GM19035 (cell line): ENCODE measurements at regions not wholly inside any gene's neighbourhood (a gene's known extent, or its start where the extent isn't known, plus 50 kb on each side); places are given as distances from the start of the nearest gene placed in this dataset.
"Not testable (repeated sequence)": the region's sequence is repeated elsewhere in the genome, so short reads cannot be mapped to it uniquely, and the experiment has no call there.

Experiments
- ATAC-seq: cut with Tn5 transposase; IDR thresholded peaks from one replicate; pipeline ENCODE4 v1.9.1; 2021; ENCODE audit not compliant: unreplicated experiment

DNA sequence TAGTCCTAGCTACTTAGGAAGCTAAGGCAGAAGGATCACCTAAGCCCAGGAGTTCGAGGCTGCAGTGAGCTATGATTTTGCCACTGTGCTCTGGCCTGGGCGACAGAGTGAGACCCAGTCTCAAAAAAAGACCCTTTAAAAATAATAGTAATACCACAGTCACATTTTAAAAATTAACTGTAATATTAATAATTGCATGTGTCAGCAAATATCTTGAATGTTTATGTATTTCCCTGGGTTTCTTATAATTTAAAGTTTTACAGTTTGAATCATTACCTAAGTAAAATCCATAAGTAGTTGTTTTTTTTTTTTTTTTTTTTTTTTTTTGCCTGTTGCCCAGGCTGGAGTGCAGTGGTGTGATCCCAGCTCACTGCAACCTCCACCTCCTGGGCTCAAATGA lies 69.2 kb downstream of the LYZL2 start:
- ATAC-seq: no peak

DNA sequence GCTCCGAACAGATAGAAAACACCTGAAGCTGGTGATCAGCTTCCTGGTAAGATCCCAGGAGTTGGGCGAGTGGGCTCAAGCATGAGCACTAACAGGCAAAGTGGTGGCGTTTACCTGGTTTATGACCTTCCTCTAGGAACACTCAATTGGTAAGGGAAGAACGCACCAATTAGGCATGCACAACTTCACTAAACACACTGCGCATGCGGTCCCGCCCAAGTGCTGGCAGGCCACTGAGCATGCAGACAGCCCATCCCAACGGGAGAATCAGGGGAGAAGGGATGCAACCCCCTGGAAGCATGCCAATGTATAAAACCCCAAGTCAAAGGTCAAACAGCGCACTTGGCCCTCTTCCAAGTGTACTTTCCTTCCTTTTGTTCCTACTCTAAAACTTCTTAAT lies 70.4 kb downstream of the LYZL2 start:
- no peak for ATAC-seq

DNA sequence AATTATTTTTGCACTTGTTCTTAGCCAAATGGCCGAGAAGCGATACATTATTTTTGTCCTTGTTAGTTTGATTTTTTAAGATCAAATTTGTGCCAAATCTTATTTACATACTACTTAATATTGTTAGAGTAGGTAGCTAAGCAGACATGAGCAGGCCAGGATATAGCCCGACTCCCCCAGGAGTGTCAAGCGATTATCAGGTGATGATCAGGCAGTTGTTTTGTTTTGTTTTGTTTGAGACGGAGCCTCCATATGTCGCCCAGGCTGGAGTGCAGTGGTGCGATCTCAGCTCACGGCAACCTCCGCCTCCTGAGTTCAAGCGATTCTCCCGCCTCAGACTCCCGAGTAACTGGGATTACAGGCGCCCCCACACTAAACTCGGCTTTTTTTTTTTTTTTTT lies 71.1 kb downstream of the LYZL2 start:
- ATAC-seq: no peak

DNA sequence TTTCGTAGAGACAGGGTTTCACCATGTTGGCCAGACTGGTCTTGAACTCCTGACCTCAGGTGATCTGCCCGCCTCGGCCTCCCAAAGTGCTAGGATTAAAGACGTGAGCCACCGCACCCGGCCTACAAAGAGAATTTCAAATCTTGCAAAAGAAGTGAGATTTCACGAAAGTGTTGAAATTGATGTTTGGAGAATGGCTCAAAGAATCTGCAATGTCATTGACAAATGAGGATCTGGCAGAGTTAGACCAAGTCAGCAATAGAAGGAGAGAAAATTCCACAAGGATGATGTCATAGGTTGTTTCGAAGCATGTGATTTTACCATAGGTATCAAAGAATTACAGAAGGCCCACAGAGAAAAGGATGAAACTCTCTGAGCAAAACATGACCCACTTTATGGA lies 71.7 kb downstream of the LYZL2 start:
- no peak for ATAC-seq

DNA sequence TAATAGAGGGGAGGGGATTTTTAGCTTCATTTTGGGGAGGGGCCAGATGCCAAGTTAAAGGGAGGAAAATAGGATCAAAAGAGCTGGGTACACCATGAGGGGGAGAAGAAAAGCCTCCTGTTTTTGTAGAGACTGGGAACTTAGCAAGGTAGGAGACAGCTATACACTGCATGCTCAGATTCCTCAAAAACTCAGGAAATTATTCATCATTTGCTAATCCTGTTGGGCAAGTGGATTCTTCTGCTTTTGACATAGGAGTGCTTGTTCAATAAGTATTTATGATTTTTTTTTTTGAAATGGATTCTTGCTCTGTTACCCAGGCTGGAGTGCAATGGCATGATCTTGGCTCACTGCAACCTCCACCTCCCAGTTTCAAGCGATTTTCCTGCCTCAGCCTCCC lies 73.4 kb downstream of the LYZL2 start:
- no peak for ATAC-seq

DNA sequence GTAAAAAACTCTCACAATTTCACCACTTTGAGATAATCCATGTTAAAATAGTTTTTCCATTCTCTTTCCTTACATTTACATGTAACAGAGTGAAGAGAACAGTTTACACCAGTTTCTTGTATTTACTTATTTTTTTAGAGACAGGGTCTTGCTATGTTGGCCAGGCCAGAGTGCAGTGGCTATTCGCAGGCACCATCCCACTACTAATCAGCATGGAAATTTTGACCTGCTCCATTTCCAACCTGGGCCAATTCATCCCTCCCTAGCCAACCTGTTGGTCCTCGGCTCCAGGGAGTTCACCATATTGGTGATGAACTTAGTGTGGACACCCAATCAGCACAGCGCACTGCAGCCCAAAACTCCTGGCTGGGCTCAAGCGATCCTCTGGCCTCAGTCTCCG lies 74.1 kb downstream of the LYZL2 start:
- no peak for ATAC-seq

DNA sequence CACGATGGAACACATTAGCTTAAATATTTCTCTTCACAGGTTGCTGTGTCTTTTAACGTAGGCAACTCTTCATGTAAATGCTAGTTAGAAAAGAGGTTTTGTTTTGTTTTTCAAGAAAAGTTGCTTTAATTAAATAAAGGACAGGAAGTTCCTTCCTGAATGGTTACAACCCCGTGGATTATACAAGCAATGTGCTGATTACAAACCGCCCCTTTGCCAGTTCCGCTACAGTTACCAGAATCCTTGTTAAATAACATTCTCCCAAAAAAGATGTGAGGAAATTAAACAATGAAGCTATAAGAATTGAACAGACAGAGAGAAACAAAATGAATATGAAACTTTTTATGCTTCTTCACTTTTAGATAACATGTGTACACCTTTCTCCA lies 75.1 kb downstream of the LYZL2 start:
- no peak for ATAC-seq

DNA sequence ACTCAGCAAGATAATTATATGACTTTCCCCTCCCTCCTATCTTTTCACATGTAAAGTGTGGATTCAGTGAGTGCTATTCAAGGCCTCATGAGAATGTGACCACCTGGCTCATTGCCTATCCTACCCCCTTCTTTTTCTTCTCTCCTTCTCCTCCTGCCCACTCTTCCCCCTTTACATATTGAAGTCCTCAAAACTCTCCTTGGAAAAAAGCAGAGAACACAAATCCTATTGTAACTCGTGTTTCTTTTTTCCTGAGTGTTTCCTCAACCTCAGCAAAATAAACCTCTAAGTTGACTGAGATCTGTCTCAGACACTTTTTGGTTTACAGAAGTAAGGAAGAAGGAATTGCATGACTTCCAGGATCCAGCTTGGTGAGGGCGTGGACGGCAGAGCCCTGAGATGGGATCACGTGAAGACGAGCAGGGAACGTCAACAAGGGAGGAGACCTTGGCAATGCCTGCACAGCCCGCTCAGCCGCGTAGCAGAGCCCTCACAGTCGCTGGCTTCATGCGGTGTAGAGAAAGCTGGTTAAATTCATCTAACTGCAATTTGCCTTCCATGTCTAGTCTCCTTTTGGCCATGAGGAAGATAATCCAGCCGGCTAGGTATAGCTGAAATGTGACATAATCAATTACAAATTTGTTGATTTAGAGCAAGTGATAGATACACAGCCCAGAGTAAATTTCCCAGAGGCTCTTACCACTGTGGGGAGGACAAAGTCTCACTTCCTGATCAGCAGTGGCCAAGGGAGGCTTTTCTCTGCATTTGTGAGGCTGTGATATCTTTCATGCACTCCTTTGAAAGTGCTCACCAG lies 75.7 kb downstream of the LYZL2 start:
- ATAC-seq: no peak

DNA sequence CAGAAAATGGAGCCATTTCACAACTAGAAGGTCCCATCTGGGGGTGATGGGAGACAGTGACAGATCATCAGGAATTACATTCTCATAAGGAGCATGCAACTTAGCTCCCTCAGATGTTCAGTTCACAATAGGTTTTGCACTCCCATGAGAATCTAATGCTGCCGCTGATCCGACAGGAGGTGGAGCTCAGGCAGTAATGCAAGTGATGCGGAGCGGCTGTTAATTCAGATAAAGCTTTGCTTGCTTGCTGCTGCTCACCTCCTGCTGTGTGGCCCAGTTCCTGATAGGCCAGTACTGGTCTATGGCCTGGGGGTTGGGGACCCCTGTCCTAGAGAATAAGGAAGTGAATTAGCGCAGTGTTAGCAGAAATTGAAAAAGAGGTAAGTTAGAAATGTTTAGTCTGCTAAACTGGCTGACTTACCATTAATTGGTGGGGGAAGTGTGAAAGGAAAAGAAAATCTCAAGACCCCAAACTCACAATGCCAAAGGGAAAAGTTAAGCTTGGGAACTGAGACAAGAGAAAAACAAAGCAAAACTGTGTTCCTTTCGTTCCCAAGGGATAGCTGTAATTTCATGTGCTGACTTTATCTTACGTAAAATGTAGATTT lies 76.4 kb downstream of the LYZL2 start:
- no peak for ATAC-seq

DNA sequence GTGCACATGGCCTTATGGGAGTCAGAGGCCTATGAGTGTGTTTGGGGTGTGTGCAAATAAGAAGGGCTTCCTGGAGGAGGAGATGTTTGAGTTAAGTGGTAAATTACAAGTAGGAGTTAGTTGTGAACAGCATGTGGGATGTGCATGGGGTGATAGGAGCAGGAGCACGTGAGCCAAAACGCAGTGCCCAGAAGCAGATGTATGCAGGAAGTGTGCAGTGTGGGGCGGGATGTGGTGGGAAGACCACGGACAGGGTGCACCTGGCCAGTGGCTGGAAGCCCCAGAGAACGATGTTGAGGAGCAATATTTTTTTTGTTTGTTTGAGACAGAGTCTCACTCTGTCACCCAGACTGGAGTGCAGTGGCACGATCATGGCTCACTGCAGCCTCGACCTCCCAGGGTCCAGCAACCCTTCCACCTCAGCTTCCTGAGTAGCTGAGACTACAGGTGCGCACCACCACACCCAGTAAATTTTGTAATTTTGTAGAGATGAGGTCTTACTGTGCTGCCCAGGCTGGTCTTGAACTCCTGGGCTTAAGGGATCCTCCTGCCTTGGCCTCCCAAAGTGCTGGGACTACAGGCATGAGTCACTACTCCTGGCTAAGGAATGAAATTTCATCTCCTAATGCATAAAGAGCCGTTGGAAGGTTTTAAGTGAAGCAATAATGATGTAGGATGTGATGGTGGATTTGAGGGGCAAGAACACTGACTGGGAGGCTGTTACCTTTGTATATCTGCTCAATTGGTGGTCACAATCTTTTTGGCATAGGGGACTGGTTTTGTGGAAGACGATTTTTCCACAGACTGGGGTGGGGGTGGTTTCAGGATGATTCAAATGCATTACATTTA lies 78.4 kb downstream of the LYZL2 start:
- no peak for ATAC-seq

DNA sequence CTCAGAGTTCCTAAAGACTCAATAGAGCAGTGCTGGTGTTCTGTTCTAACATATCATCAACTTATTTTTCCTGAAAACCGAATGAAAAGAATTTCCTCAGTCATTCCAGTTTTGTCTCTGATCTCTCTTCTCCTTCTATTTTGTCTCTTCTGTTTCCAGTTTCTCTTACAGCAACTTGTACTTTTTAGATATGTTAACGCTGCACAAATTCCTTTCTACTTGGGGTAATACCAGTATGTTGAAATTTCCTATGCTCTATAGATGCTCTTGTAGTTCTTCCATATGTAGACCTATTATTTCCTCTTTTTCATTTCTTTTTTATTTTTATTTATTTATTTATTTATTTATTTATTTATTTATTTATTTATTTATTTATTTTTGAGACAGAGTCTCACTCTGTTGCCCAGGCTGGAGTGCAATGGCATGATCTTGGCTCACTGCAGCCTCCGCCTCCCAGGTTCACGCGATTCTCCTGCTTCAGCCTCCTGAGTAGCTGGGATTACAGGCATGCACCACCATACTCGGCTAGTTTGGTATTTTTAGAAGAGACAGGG lies 80.3 kb downstream of the LYZL2 start:
- ATAC-seq: not testable (repeated sequence)

DNA sequence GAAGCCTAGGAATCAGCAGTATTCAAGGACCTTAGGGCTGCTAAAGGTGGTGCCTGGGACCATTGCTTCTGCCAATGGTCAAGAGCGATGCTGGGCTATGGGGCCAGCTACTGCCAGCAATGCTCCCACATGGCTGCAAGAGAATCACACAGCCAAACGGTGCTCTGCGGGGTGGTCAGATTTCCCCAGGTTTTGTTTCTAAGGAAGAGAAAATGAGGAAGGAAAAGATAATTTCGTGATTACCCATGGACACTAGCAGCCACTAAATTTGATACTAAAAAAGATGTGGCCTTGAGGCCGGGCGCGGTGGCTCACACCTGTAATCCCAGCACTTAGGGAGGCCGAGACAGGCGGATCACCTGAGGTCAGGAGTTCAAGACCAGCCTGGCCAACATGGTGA lies 83.0 kb downstream of the LYZL2 start:
- ATAC-seq: no peak

DNA sequence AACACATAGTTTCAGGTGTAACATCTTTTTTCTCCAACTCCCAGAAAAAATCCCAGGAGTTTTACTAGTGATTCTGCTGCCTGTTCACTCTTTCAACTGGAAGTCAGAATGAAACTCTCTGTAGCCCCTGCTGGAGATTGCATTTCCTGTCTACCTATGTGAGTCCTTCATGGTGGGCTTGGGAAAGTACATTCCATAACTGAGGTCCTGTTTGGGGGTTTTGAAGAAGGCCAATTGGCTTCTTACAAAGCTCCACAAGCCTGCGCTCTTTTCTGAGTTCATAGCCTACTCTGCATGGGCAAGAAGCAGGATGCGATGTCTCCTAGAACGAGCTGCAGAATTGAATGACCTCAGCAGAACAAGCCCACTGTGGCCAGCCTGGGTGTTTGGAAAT lies 86.7 kb downstream of the LYZL2 start:
- no peak for ATAC-seq

DNA sequence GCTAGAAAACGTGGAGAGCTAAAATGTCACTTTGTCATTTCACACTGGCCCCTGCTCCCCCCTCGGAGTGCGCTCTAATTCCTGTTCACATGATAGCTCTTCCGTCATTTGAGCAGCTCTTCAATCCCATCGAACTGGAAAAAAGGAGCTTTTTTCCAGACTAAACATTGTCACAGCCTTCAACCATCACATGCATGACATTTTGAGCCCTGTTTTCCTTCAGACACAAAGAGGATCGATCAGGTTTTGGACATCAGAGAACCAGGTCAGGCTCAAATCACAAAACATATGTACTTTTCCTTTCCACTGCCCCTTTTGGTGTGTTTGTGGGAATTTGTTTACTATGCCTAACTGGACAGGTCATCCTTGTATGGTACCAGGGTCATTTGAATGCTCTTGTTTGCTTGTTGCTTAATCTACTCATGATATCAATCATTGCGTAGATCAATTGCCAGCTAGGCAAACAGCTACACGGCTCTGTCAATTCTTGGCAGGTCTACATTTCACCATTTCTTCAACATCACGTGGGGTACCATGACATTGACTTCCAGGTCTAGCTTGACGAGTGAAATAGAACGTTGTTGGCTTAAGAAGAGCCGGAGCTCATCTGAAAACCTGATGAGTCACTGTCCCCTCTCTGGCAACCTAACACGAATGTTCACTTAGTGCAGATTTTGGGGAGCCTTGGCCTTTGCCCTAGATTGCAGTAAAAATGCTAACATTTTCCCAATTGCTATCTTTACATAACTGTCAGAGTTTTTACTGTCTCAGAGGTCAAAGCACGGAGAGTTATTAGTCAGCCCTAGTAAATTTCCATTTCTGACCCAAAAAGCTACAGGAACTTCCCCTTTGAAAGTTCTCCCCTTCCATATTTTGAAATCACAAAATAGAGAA lies 87.3 kb downstream of the LYZL2 start:
- no peak for ATAC-seq

DNA sequence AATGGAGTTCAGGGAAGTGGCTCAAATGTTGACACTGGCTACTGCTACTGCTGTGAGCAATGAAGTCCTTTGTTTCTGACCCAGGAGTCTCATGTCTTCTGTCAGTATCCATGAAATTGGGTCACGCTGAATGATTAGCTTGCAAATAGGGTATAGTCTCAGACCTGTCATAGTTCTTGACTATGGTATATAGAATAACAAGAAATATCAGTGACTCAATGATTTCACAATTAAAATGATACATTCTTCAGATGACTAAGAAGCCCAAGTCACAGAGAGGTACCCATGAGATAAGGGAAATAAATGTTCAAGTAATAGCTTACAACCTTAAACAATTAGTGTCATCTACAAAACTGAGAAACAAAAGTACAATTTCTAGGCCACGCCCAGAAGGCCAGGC lies 89.3 kb downstream of the LYZL2 start:
- no peak for ATAC-seq

DNA sequence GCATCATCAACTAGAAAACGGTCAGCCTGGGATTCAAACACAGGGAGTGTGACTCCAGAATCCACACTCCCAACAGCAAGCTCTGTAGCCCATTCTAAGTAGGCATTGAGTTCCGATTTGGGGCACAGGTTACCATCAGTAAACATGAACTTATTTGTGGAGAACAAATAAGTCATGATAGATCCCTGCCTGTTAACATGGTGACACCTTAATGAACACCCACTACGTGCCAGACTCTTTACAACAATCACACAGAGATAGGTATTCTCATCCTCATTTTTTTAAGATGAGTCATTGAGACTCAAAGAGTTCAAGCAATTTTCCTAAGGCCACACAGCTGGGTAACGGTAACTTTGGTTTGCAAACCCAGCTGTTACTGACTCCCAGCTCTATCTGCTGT lies 91.5 kb downstream of the LYZL2 start:
- no peak for ATAC-seq

DNA sequence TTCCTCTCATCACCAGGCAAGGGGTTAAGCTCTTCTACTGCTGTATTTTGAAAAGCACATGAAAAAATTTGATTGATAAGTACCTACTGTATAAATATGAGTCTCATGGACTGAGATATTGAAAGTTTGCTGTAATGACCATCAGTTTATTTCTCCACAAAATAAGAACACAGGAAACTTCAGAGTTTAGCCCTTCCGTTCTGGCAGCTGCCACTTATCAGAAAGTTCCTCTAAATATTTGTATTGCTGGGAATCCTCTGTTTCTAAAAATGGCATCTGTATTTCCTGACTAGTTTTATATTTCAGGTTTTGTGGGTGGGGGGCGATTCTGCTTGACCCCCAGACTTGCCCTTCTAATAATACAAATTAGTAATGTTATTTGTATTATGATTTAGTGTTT lies 92.0 kb downstream of the LYZL2 start:
- ATAC-seq: no peak

DNA sequence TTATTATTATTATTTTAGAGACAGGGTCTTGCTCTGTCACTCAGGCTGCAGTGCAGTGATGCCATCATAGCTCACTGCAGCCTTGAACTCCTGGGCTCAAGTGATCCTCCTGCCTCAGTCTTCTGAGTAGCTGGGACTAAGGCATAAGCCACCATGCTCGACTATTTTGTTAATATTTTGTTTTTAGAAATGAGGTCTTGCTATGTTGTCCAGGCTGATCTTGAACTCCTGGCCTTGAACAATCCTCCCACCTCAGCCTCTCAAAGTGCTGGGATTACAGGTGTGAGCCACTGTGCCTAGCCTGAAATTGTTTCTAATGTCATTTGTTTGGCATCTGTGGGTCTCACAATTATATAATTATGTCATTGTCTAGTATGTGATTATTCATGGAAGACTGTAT lies 92.4 kb downstream of the LYZL2 start:
- not testable (repeated sequence) for ATAC-seq

DNA sequence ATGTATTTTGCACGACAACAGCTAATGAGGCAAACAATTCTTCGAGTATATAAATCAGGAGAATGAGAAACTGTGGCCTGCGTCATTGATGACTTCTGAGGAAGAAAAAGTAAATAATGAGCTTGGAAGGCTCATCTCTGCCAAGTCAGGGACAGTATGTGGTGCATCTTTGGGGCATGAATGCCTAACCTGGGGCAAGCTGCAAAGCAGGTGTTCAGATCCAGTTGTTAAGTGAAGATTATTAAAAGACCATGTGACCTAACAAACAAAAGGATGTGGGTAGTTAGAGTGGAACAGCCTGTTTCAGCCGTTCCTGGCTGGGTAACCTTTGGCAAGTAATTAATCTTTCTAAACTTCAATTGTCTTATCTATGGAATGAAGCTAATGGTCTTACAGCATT lies 93.0 kb downstream of the LYZL2 start:
- no peak for ATAC-seq

DNA sequence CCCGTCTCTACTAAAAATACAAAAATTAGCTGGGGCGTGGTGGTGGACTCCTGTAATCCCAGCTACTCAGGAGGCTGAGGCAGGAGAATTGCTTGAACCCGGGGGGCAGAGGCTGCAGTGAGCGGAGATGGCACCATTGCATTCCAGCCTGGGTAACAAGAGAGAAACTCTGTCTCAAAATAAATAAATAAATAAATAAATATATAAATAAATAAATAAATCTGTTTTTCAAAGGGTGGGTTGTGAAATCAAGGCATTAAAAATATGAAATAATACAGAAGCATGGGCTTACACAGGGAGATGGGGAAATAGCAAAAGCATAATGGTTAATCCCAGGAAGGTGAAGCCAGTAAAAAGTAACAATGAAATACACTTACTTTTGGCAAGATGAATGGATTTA lies 93.9 kb downstream of the LYZL2 start:
- ATAC-seq: no peak
